RCC 7860 (cell line): ENCODE measurements at regions not wholly inside any gene's neighbourhood (a gene's known extent, or its start where the extent isn't known, plus 50 kb on each side); places are given as distances from the start of the nearest gene placed in this dataset.
A peak's percentile ranks its signal among the peaks of the same experiment; 100 is the strongest.
"Not testable (repeated sequence)": the region's sequence is repeated elsewhere in the genome, so short reads cannot be mapped to it uniquely, and the experiment has no call there.

Experiments used
- DNase-seq: peaks from one replicate; pipeline ENCODE4 v3.0.0-alpha.2; 2015; ENCODE audit warnings: low spot score
- FAIRE-seq: peaks from 2 replicates; lab custom pipeline; 2012; peaks lifted over from hg19 to GRCh38; lab: Jason Lieb, UNC

GRCh38 chr2:35204323-35204722 is 1151.3 kb upstream of the CRIM1 start:
- DNase-seq (no peak), FAIRE-seq (no peak)

DNA sequence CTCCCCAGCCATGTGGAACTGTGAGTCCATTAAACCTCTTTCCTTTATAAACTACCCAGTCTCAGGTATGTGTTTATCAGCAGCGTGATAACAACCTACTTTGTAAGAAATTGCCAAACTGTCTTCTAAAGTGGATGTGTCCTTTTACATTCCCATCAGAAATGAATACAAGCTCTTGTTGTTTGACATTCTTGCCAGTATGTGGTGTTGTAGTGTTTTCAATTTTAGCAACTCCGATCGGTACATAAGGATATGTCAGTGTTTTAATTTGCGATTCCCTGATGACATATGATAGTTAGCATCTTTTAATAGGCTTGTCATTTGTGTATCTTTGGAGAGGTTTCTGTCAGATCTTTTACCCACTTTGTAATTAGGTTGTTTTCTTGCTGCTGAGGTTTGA is 1156.3 kb upstream of the CRIM1 start:
- DNase-seq (no peak), FAIRE-seq (no peak)

- FAIRE-seq (no peak), DNase-seq (no peak)
Measured at GRCh38 chr2:35185861-35186412, 1169.6 kb upstream of the CRIM1 start.

GRCh38 chr2:35184471-35184870 is 1171.1 kb upstream of the CRIM1 start:
- no peak for DNase-seq
- no peak for FAIRE-seq

DNA sequence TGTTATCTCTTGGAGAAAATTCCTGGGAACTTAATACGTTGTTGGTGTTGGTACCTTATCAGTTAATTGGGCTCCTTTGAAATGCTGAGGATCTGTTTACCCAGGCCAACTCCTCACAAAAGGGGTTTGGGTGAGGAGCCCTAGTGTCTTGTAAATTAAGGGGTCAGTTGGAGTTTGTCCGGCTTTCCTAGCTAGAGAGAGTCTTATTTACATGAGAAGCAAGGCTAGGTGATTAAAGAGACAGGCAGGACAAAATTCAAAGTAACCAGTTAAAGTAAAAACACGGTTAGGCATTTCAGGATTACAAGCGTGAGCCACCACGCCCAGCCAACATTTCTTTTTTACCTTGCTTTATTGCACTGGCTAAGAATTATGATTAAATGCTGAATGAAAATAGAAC is 1178.9 kb upstream of the CRIM1 start:
- FAIRE-seq, DNase-seq: not testable (repeated sequence)

- DNase-seq (no peak), FAIRE-seq (no peak)
Measured at GRCh38 chr2:35174845-35175244, 1180.7 kb upstream of the CRIM1 start.

DNA sequence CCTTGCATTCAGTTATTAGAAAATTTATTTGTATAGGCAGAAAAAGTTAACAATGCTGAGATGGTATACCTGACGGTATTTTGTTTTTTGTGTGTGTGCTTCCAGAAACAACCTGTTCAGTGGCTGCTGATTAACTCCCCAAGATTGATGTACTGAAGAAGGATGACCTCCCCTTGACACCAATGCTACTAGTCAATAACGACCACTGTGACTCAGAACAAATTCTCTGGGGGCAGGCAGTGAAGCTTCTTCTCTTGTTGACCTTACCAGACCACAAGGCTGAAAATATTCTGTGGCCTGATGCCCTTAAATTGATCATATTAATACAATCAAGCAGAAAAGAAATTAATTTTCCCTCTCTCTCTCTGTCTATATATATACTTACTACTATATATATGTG is 1182.9 kb upstream of the CRIM1 start:
- DNase-seq, result no peak
- no peak for FAIRE-seq

- no peak for DNase-seq
- FAIRE-seq, result peak; percentile 25
Measured at GRCh38 chr2:35168351-35168750, 1187.2 kb upstream of the CRIM1 start.

- FAIRE-seq (no peak), DNase-seq (no peak)
Measured at GRCh38 chr2:35163948-35164347, 1191.6 kb upstream of the CRIM1 start.

GRCh38 chr2:35160871-35161270 is 1194.7 kb upstream of the CRIM1 start:
- FAIRE-seq (no peak), DNase-seq (no peak)

DNA sequence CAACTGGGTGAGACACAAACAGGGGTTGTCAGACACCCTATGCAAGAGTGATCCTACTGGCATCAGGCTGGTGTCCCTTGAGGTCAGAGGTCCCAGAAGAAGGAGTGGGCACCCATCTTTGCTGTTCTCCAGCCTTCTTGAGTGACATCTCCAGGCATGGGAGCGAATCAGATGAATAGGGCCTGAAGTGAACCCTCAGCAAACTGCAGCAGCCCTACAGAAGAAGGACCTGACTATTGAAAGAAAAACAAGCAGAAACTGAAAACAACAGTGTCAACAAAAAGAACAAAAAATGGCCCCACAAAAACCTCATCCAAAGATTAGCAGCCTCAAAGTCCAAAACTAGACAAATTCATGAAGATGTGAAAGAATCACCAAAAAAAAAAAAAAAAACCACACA is 1229.7 kb upstream of the CRIM1 start:
- FAIRE-seq (no peak), DNase-seq (no peak)

DNA sequence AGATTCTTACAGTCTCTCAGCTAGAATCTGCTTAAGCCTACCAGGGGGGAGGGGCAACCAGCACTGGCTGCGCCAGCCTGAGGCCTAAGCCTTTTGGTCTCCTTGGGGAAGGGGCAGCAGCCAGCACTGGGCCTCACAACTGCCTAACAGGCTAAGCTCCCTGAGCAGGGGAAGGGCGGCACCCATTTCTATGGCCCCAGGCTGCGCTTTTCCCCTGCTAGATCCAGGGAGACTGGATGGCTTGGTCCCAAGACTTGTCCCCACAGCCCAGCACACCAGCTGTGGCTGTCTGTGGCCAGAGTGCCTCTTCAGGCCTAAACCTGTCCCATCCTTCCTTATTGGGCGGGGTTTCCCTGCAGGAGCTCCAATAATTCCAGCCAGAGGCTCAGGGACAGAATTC is 1230.3 kb upstream of the CRIM1 start:
- no peak for FAIRE-seq
- no peak for DNase-seq

GRCh38 chr2:35116151-35116550 is 1239.4 kb upstream of the CRIM1 start:
- no peak for DNase-seq
- no peak for FAIRE-seq

DNA sequence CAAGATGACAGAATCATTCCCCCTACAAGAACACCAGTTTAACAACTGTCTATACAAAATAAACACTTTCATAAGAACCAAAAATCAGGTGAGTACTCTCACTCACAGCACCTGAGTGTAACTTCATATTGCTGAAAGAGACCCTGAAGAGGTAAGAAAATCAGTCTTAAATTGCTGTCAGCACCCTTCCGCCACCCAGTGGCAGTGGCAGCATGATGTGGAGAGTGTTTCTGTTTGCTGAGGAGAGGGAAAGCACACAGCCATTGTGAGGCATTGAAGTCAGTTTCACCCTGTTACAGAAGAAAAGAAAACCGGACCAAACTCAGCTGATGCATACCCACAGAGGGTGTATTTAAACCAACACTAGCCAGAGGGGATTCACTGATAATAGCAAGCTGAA is 1240.8 kb upstream of the CRIM1 start:
- FAIRE-seq (no peak), DNase-seq (no peak)

GRCh38 chr2:35112367-35112766 is 1243.2 kb upstream of the CRIM1 start:
- not testable (repeated sequence) for DNase-seq, FAIRE-seq

- FAIRE-seq, result no peak
Measured at GRCh38 chr2:35104309-35104708, 1251.3 kb upstream of the CRIM1 start.

GRCh38 chr2:35099342-35099741 is 1256.2 kb upstream of the CRIM1 start:
- DNase-seq (no peak), FAIRE-seq (no peak)

More at GRCh38 chr2:35104309-35104708, 1251.3 kb upstream of the CRIM1 start:
- DNase-seq, result no peak

- DNase-seq, result no peak
- no peak for FAIRE-seq
Measured at GRCh38 chr2:35082072-35082471, 1273.5 kb upstream of the CRIM1 start.

DNA sequence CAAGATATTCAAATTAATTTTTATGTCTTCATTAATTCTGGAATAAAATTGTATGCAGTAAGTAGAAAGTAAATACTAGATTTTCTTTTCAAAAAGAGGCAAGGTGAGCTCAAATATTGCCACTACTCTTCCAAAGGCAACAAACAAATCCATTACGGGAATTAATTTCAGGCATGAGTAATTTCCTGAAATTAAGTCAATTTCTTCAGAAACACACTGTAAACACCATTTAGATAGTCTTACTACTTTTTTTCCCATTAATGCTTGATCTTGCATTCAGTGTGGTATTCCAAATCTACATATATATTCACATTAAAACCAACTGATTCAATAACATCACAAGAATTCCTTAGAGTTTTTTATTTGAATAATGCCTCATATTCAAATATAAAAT is 1274.0 kb upstream of the CRIM1 start:
- DNase-seq, result no peak
- peak; percentile 7 for FAIRE-seq

DNA sequence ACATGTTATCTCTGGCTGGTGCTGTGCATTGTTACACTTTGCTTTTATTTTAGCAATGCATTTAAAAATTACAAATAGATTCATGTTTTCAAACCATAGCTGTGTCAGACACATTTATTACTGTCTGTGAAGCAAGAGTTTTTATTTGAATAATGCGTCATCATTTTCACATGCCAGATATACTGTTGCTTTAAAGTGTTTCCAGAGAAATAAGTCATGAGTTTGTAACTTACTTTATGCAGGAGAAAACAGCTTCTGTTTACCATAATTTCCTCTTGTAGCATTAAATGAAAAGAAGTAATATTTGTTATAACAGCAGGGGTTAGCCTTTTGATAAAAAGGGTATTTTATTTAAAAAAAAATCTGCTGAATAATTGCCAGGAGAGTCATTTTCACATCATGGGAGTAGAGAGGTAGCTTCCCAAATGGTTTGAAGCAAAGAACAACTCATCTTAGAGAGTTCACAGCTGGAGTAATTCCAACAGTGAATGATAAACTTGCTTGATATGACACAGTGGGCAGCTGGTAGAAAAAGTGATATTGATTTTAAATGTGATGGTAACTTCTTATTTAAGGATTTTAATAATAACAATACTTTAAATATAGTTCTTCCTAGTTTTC is 1274.5 kb upstream of the CRIM1 start:
- no peak for DNase-seq
- FAIRE-seq, result no peak

DNA sequence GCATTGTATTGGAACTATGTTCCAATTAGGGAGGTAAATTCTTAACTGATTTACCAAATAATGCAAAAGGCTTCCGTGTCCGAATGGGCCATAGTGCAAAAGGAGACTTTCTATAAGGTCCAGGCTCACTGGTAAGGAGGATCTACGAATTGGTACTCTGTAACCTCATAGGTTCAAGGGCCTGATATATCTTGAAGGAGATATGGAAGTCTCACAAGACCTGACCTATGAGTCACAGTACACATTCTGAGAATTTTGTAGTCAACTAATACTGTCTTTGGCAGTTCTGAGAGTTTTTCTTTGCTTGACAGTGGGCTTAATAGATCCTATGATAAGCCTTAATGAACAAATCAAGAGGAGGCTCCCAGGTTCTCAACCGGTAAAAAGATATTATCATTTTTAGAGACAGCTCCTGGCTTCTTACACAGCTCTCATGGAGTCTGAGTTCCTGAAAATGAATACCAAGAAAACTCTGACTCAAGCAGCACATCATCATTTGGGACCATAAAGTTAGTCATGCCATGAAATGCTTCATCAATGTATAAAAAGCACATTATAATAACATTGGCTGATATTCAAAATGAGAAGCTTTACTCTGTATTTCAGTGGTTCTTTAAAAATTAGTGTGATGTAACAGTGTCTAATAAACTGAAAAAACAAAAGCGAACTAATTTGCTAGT is 1275.2 kb upstream of the CRIM1 start:
- DNase-seq (peak; percentile 27), FAIRE-seq (peak; percentile 38)

GRCh38 chr2:35067420-35067819 is 1288.2 kb upstream of the CRIM1 start:
- DNase-seq, result no peak
- no peak for FAIRE-seq
